ENCODE measurements at regions not wholly inside any gene's neighbourhood (a gene's known extent, or its start where the extent isn't known, plus 50 kb on each side); places are given as distances from the start of the nearest gene placed in this dataset.
"Not testable (repeated sequence)": the region's sequence is repeated elsewhere in the genome, so short reads cannot be mapped to it uniquely, and the experiment has no call there.

- TF ChIP-seq, protein P1, sequence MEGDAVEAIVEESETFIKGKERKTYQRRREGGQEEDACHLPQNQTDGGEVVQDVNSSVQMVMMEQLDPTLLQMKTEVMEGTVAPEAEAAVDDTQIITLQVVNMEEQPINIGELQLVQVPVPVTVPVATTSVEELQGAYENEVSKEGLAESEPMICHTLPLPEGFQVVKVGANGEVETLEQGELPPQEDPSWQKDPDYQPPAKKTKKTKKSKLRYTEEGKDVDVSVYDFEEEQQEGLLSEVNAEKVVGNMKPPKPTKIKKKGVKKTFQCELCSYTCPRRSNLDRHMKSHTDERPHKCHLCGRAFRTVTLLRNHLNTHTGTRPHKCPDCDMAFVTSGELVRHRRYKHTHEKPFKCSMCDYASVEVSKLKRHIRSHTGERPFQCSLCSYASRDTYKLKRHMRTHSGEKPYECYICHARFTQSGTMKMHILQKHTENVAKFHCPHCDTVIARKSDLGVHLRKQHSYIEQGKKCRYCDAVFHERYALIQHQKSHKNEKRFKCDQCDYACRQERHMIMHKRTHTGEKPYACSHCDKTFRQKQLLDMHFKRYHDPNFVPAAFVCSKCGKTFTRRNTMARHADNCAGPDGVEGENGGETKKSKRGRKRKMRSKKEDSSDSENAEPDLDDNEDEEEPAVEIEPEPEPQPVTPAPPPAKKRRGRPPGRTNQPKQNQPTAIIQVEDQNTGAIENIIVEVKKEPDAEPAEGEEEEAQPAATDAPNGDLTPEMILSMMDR (IDR thresholded peaks at IDR 0.05), result not testable (repeated sequence)
- TF ChIP-seq POLR2A (IDR thresholded peaks at IDR 0.05; ENCODE audit: low read depth), result not testable (repeated sequence)
Measured at GRCh38 chr15:24088941-24089340, 401.8 kb upstream of the NDN start.

Data from esophagus muscularis mucosa (tissue), 3 donors.